NB4 (cell line): ENCODE measurements at regions not wholly inside any gene's neighbourhood (a gene's known extent, or its start where the extent isn't known, plus 50 kb on each side); places are given as distances from the start of the nearest gene placed in this dataset.

ENCODE experiments used
- CTCF ChIP-seq: IDR thresholded peaks from one replicate; pipeline ENCODE4 v1.5.1; 2012; ENCODE audit warnings: low read depth, low read length
- MAX ChIP-seq: IDR thresholded peaks from 2 replicates; pipeline ENCODE4 v1.6.1; 2011; ENCODE audit warnings: low read depth, low read length
- POLR2A ChIP-seq: IDR thresholded peaks from 2 replicates; pipeline ENCODE4 v1.6.1; 2011; ENCODE audit warnings: mild to moderate bottlenecking; ENCODE audit not compliant: insufficient read length; ENCODE audit errors: extremely low read depth

- TF ChIP-seq CTCF (no peak), MAX (no peak), POLR2A (no peak)
Measured at GRCh38 chr6:1136827-1137226, 175.1 kb upstream of the FOXQ1 start.
